ENCODE measurements at regions not wholly inside any gene's neighbourhood (a gene's known extent, or its start where the extent isn't known, plus 50 kb on each side); places are given as distances from the start of the nearest gene placed in this dataset.

DNA sequence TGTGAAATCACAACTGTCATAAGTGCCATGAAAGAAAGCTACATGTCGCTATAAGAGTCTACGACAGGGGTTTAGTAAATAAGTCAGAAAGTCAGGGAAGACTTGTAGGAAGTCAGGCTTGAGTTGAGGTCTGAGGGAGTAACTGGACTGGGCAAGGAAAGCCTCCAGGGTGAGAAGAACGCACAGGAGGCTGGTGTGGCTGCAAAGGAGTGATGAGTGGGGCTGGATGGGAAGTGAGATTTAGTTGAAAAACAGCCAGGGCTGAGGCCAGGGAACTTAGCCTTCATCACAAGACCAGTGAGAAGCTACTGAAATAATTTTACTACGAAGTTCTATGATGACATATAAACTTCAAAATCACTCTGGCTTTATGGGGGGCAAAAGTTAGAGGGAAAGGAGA is 763.7 kb upstream of the PHF14 start:
- DNase-seq, result no peak

DNA sequence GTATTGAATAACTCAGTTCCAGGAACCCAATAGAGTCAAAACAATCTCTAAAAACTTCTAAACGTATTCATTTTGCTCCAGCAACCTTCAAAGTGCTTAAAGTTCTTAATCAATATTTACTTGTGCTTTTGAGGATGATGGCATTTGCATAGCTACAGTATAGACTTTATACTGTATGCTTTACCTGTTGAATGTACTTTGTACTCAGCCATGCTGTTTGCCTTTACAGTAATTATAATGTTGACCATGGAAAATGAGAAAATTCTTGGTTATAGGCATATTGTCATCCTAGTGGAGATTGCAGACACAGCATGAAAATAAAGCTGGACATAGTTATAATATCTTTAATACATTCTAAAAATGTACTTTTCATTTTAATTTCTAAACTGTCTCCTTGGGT is 762.7 kb upstream of the PHF14 start:
- no peak for DNase-seq

DNA sequence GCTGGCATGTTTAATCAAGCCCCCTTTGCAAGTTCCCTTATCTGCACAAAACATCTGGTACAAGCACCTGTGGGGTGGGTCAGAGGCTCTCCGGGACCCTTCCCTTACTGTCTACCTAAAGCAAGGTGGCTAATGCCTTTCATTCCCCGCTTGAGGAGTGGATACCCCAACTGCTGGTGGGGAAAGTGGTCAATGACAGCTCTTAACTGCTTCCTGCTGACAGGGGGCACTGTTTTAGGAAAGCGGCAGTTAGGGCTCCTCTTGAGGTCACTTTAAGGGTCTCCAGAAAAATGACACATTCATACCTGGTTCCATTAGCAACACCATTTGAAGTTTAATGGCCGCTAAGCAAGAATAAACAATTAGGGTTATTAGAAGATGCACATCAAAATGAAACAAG is 761.8 kb upstream of the PHF14 start:
- DNase-seq, result no peak

DNA sequence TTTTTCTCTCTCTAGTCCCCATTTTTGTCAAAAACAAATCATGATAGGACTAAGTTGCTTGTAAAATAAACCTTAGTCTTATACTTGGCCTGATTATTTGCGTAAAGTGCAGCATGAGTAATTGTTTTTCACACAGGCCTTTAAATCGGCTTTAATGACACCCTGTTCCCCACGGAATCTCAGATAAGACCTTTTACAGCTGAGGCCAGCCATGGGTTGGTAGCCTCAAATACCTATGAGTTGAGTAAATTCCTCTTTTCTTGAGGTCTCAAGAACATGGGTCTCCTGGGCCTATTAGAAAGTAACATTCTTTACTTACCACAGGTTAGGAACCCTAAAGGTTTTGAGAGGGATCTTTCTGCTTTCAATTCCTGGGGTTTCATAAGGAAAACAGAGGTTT is 761.0 kb upstream of the PHF14 start:
- no peak for DNase-seq

DNA sequence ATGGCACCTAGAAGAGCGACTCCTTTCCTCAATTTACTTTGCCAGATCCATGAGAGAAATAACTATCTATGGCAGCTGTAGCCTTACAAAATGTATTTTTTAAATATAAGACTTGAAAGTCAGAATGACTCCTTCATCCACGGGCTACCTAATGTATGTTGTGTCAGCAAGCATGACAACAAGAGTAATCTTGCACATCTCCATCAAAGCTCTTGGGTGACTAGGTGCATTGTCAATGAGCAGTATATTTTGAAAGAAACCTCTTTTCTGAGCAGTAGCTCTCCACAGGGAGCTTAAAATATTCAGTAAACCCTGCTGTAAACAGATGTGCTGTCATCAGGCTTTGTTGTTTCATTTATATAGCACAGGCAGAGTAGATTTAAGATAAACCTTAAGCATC is 757.2 kb upstream of the PHF14 start:
- DNase-seq, result no peak

DNA sequence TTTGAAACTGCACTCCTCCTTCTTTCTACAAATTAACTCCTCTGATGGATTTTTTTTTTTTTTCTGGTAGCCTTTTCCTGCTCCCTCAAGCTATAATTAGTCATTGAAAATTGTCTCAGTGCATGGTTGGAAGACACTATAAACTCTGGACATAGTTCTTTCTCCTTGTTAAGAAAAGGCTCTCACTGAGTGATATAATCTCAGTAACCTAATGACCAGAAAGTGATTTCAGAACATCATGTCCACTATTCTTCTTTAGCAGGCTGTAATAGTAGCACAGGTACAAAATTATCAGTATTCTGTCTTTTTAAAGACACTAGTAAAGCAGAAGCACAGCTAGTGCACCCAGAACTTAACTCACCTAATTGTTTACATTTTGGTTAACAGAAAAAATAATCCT is 752.6 kb upstream of the PHF14 start:
- DNase-seq, result no peak

DNA sequence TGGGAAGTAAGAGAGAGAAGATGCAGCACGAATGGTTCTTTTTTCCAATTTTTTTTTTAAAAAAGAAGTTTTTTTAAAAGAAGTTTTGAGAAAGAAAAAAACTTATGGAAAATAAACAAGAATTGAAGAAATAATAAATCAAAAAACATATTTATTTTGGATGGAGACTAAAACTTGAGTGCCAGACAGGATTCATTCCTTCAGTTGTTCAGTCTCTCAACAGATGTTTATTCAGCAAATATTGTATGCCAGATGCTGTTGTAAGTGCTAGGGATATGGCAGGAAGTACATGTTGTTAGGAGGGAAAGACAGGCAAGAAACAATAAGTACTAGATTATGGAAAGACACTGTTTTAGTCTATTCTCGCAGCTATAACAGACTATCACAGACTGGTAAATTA is 750.7 kb upstream of the PHF14 start:
- no peak for DNase-seq

DNA sequence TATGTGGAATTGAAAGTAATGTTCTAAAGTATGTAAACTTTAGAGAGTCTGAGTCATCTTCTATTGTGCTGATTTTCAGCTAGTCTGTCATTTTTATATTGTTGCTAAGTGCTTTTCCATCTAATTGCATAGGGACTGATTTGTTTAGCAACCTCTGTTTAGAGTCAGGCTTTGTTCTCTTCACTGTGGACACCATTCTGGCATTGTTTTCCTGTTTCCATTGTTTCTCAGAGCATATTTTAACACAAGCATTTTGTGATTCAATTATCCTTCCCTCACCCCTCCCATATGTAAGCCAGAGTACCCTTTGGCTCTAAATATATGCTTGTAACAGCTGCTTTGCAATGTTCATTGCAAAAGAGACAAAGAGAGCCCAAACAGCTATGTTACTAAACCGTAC is 748.4 kb upstream of the PHF14 start:
- DNase-seq, result no peak

DNA sequence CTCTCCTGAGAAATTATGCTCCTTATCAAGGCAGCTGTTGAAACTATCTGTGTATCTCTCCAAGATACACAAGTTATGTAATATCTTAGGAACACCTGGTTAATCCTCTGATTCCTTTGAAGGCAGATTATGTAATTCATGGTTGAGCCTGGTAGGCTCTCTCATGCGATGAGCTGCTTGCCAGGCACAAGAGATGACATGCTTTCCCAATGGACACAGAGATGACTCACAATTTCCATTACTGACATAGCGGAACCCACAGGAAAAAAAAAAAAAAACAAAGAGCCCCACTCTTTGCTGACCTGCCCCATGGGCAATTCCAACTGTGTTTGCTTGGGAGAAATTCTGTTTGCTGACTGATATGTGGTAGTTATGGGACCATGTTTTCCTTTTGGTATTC is 736.4 kb upstream of the PHF14 start:
- no peak for DNase-seq

DNA sequence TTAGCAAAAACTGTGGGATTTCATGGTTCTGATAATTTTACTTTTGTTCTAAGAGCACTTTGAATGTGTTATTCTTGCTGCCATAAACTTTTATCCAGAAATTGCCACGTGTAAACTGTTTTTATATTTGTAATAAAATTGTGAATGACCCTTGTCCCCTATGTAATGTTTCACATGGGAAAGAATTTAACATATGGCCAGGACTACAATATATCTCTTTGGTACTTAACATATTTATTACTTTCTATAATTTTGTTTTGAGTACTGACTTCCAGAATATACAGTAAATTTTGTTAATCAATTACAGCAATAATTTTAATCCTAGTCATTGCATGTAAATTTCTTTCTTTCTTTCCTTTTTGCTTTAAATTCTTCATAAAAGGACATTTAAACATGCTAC is 735.0 kb upstream of the PHF14 start:
- DNase-seq, result no peak

DNA sequence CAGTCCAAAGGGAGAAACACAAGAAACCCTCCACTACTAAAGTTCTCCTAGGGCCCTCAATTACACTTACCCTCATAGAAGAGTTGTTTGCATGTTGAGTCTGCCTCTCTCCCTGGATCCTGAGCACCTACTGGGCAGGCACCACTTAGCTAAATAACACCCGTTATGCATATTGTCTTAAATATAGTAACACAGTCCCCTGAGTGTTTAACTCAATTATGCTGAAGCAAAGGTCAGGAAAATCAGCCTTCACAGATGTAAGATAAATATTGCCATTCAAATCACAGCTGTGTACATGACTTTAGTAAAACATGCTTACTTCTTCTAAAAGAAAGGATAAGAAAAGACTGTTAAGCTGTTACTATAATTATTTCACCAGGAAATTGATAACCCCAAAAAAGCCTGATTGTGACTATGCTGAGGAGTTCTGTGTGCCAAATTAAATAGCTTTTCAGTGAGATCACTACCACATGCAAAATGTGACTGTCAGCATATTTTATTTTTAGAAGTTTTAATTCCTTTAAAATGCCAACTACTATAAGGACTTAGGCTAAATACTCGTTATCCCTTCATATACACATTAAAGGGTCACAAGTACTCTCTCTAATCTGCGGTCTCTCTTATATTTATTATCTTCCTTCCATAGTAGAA is 733.9 kb upstream of the PHF14 start:
- no peak for DNase-seq

DNA sequence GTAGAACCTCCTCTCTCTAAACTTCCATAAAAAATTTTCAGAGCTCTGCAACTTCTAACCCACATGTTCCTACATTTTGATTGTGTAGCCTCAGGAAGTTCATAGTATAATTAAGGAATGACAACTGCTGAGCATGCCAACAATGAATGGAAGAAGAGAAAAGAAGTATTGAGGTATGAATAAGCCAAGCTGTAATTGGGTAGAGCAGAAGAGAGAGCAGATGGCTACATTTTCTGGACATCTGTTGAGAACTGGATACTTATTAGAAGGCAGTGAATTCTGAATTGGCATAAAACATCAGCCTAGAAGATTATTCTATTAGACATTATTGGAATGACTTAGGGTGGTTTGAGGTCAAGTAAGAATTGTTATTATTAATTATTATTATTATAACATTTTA is 728.3 kb upstream of the PHF14 start:
- DNase-seq, result no peak

DNA sequence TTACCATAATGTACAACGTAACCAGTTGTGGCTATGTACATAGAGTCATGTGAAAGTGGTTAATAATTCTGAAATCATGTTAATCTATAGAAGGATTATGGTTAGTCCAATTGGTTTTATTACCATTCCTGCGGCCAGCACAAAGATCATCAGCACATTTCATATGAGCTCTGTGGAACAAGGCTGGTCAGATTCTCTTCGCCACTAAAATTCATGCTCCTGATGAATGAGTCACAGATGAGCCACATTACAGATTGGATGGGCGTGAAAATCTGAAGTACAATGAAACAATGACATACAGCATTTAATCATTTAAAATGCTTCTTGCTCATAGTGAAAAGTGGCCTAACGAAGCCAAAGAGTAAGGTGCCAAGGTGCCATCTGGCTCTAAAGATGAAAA is 716.2 kb upstream of the PHF14 start:
- DNase-seq, result no peak

DNA sequence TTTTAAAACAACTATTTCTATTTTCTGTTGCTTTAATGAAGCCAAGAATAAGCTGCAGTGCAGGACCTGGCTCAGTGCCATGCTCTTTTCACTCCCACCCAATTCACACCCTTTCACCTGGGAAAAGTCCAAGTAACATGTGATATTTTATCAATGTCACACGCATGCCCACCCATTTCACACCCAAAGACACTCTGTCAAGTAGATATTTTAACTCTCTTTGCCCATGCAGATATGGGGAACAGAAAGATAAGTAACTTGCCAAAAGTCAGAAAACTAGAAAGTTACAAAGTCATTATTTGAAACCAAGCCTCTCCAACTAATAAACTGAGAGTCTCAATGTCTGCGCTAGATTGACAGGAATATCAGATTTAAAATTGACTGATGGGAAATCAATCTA is 706.7 kb upstream of the PHF14 start:
- no peak for DNase-seq

DNA sequence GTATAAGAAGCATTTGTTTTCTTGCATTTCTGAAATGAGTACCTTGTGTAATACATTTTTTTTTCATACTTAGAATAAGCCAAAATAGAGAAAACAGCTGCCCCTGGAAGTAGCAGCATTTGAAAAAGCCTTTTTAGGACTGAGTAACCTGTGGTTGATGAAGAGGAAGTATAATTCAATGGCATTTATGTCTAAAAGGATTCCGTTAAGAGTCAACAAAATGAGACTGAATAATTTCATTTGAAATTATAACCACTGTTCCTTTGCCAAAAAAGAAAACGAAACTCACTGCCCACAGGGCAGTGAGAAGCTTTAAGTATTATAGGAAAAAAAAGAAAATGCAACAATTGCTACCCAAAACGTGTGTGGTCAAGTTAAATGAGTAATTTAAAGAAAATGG is 705.6 kb upstream of the PHF14 start:
- DNase-seq, result no peak

DNA sequence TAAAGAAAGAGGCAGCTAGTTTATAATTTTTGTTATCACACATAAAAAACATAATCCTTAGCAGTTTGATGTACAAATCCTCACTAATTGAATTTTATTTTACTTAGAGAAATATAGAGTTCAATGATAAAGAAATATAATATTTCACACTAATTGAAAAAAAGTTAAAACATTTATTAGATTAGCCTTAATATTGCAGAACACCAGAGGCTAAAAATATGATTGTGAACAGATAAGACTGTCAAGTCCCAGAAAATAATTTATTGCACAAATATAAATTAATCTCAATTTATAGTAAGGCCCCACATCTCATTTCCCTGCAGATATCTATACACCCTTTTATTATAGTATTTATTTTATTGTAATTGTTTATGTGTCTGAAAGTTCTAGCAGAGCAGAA is 690.8 kb upstream of the PHF14 start:
- no peak for DNase-seq

DNA sequence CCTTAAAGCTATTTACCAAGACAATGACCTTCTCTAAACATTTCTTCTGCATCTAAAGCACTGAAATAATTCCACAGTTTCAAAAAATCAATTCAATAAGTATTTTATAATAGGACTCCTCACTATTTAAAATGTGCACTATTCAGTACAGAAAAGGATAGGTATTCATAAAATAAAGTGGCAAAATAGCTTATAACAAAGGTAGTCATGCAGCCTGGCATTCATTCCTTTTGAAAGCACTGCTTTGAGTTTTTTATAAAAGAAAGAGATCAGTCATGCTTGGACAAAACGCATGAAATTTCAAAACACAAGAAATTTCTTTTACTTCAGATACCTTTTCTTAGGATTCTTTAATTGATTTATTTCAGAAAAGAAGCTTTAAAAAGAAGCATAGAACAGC is 689.7 kb upstream of the PHF14 start:
- DNase-seq, result no peak

DNA sequence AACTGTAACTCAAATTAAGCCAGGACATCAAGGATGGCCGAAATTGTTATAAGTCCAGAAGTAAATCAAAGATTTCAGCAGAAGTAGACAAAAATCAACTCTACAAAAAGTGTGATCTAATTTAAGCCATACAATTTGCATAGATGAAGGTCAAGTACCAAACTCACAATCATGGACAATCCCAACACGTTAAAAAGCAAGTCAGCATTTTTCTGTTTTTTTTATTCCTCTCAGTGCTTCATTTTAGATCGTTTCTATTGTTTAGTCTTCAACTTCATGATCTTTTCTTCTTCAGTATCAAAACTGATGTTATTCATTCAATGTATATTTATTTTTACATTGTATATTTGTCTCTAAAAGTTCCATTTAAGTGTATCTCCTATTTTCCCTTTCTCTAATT is 674.3 kb upstream of the PHF14 start:
- DNase-seq, result no peak

DNA sequence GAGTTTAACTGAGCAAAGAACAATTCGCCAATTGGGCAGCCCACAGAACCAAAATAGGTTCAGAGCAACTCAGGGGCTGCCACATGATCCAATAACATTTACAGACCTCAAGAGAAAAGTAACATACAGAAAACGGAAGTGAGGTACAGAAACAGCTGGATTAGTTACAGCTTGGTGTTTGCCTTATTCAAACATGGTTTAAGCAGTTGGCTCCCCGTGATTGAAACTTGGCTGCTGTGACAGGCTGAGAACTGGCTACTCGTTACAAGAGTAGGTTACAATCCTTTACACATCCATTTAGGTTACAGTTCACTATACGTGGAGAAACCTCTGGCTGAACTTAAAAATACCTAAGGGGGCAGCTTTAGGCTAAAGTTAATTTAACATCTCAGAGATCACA is 673.1 kb upstream of the PHF14 start:
- no peak for DNase-seq

DNA sequence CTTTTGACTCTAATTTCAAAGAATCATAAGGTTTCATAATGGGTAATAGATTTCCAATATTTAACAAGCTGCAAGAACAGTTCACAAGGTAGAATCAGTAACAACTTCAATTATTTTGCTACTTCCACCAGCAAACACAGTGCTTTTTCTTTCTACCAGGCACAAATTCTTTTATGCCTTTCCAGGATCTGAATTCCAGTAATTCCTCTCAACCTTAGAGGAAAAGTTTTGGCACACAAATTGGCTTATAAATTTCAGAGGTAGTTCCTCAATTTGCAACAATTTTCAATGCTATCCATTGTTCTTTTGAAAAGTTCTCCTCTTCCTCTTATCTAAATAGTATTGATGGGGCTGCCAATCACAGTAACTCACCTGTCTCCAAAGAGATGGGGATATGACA is 665.4 kb upstream of the PHF14 start:
- no peak for DNase-seq

DNA sequence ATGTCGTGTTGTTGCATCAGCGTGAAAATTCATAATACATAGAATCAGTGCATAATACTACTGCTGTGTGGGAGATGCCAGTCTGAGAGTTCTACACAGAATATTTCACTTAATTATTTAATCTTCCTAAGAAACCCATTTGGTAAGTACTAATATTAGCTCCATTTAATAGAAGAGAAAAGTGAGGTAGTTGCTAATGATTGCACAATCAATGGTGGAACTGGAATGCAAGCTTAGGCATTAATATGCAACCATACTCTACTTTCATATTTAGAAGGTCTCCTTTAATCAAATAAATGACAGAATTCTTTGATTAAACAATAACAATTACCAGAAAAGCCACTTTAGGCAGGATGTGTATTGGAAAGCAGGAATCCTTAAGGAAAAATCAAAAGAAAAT is 660.7 kb upstream of the PHF14 start:
- no peak for DNase-seq

DNA sequence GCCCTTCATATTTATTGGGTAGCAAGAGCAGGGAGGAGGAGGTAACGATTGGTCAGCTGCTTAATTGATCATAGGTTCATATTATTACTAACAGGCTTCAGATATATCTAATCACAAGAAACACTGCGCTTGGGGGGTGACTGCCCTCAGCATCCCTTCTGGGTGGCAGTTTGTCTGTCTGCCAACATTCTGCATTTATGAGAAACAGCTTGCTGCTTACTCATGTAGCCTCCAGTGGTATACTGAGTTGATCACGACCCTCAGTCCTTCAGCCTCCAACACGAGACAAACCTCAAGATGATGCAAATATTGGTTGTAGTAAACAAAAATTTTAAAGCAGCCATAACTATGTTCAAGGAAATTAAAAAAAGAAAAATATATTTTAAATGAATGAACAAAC is 657.8 kb upstream of the PHF14 start:
- DNase-seq, result no peak

DNA sequence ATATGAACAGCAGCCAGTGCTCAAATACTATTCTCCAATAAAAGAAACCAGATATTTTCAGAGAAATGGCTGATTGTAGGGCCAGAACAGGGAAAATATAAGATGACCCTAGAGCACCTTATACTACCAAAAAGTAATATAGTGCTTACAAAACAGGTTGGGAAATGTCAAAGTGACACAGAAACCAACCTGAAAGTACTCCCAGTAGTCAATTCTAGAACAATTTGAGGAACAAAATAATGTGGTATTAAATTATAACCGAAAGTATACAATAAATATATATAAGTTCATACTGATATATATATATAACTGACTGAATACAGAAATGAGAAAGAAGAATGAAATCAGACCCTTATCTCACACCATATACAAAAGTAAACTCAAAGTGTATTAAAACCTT is 657.2 kb upstream of the PHF14 start:
- DNase-seq, result no peak

DNA sequence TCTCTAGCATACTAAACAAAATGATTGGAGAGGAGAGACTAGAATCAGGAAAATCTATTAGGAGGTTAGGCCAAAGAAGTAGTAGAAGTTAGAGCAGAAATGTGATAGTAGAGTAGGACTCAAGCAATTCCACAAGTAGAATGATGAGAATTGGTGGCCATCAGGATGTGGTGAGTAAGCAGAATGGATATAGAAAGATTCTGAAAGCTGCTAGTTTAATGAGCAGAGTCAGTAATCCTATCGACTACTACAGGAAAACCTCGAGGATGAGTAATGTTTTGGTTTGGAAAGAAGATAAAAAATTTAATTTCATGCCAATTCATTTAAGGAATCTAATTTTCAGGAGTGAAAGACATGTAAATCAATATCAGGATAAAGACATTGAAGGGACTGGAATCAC is 648.3 kb upstream of the PHF14 start:
- DNase-seq, result no peak

DNA sequence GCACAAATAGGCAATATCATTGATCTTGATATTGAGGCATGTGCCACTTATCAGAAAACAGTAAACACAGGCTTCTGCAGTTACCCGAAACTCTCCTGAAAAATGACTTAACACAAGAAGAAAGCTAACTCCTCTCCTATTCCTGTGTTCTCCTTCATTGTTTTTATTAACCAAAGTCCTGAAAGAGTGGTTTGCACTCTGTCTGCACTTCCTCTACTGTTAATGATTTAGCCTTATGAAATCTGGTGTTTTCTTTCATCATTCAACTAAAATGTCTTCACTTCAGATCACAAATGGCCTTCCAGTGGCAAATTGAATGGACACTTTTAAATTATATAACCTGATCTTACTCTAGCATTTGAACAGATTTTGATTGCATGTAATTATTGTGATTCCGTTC is 630.6 kb upstream of the PHF14 start:
- no peak for DNase-seq

DNA sequence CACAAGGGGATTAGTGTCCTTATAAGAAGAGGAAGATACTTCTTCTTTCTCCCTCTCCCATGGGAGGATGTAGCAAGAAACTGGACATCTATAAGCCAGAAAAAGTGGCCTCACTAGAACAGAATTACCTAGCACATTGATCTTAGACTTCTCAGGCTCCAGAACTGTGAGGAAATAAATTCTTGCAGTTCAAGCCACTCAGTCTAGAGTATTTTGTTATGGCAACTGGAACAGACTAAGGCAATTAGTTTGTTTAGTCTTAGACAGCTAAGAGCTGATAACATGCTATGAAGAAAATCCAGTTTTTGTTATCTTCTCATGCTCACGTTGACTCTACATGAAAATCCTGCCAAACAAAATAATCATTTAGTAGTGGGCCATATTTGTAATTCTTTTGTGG is 627.6 kb upstream of the PHF14 start:
- no peak for DNase-seq

All from right forelimb (tissue), 1 donor.